Astrocyte (in vitro differentiated cells and primary cell): ENCODE measurements at regions not wholly inside any gene's neighbourhood (a gene's known extent, or its start where the extent isn't known, plus 50 kb on each side); places are given as distances from the start of the nearest gene placed in this dataset.
A peak's percentile ranks its signal among the peaks of the same experiment; 100 is the strongest.

Experiments used
- DNase-seq: peaks from one replicate; pipeline ENCODE4 v3.0.0-alpha.2; 2010; ENCODE audit warnings: low read depth
- FAIRE-seq: peaks from 2 replicates; lab custom pipeline; 2011; peaks lifted over from hg19 to GRCh38; lab: Jason Lieb, UNC
- H2AFZ ChIP-seq: 2 replicates; pipeline ENCODE4 v1.6.0; 2012; ENCODE audit warnings: low read depth, low read length, inconsistent platforms
- H3K27ac ChIP-seq: 2 replicates; pipeline ENCODE4 v1.5.1; 2011; ENCODE audit warnings: low read depth, low read length, inconsistent platforms
- H3K27me3 ChIP-seq: 2 replicates; pipeline ENCODE4 v1.6.0; 2011; ENCODE audit warnings: low read length, inconsistent platforms; ENCODE audit not compliant: insufficient read depth
- H3K36me3 ChIP-seq: 2 replicates; pipeline ENCODE4 v1.5.1; 2011; ENCODE audit warnings: low read length, inconsistent platforms; ENCODE audit not compliant: insufficient read depth
- H3K4me1 ChIP-seq: 2 replicates; pipeline ENCODE4 v1.5.1; 2011; ENCODE audit warnings: low read length, inconsistent platforms; ENCODE audit not compliant: insufficient read depth
- H3K4me2 ChIP-seq: 2 replicates; pipeline ENCODE4 v1.6.0; 2012; ENCODE audit warnings: low read length, inconsistent platforms
- H3K4me3 ChIP-seq: 2 replicates; pipeline ENCODE4 v1.5.1; 2011; ENCODE audit warnings: low read depth, mild to moderate bottlenecking, low read length, inconsistent platforms; ENCODE audit not compliant: insufficient read depth
- H3K79me2 ChIP-seq: 2 replicates; pipeline ENCODE4 v1.6.0; 2012; ENCODE audit warnings: mild to moderate bottlenecking, low read length, inconsistent platforms; ENCODE audit not compliant: insufficient read depth
- H3K9ac ChIP-seq: 2 replicates; pipeline ENCODE4 v1.6.0; 2012; ENCODE audit warnings: mild to moderate bottlenecking, low read length, inconsistent platforms
- H3K9me3 ChIP-seq: 2 replicates; pipeline ENCODE4 v1.5.1; 2012; ENCODE audit warnings: low read depth, mild to moderate bottlenecking, low read length, inconsistent platforms; ENCODE audit not compliant: insufficient read depth
- H4K20me1 ChIP-seq: 2 replicates; pipeline ENCODE4 v1.6.0; 2012; ENCODE audit warnings: low read length, inconsistent platforms; ENCODE audit not compliant: insufficient read depth
- H3K27ac Mint-ChIP-seq: one replicate; pipeline ENCODE4 v1.8.0; 2021; ENCODE audit warnings: mild to moderate bottlenecking, mixed read lengths; ENCODE audit not compliant: unreplicated experiment
- H3K27me3 Mint-ChIP-seq: one replicate; pipeline ENCODE4 v1.8.0; 2021; ENCODE audit warnings: low read depth, mixed read lengths; ENCODE audit not compliant: unreplicated experiment
- H3K36me3 Mint-ChIP-seq: one replicate; pipeline ENCODE4 v1.8.0; 2021; ENCODE audit warnings: low read depth, mixed read lengths; ENCODE audit not compliant: unreplicated experiment
- H3K4me1 Mint-ChIP-seq: one replicate; pipeline ENCODE4 v1.8.0; 2021; ENCODE audit warnings: low read depth, mixed read lengths; ENCODE audit not compliant: unreplicated experiment
- H3K4me3 Mint-ChIP-seq: one replicate; pipeline ENCODE4 v1.8.0; 2021; ENCODE audit warnings: mild to moderate bottlenecking, moderate library complexity, mixed read lengths; ENCODE audit not compliant: unreplicated experiment
- H3K9me3 Mint-ChIP-seq: one replicate; pipeline ENCODE4 v1.8.0; 2021; ENCODE audit warnings: mild to moderate bottlenecking, mixed read lengths; ENCODE audit not compliant: unreplicated experiment
- CTCF ChIP-seq: IDR thresholded peaks from 2 replicates; pipeline ENCODE4 v1.5.1; 2011; ENCODE audit warnings: low read depth, mild to moderate bottlenecking, inconsistent platforms, low read length, moderate library complexity; ENCODE audit not compliant: insufficient read depth
- EZH2 ChIP-seq: IDR thresholded peaks from 2 replicates; pipeline ENCODE4 v1.6.1; 2012; ENCODE audit warnings: mild to moderate bottlenecking, low read length, inconsistent platforms; ENCODE audit not compliant: insufficient read depth

GRCh38 chr3:124381575-124382333, 348.5 kb upstream of the UMPS start:
- H3K9me3 ChIP-seq = no peaks in the 10 kb centered on the region
- FAIRE-seq (no peak), DNase-seq (peak; percentile 15)
- H2AFZ ChIP-seq = no peak overlapping the region
- no peak overlapping the region for H3K4me3 Mint-ChIP-seq
- H3K4me2 ChIP-seq = no peak overlapping the region
- no peak overlapping the region for H3K27ac Mint-ChIP-seq
- H3K27ac ChIP-seq = no peak overlapping the region
- H3K36me3 ChIP-seq = no peaks in the 10 kb centered on the region
- H4K20me1 ChIP-seq = no peaks in the 10 kb centered on the region
- peaks cover 5% of the 10 kb centered on the region for H3K4me1 ChIP-seq
- no peak overlapping the region for H3K4me3 ChIP-seq
- no peaks in the 10 kb centered on the region for H3K27me3 ChIP-seq
- peaks cover 9% of the 10 kb centered on the region for H3K4me1 Mint-ChIP-seq
- H3K79me2 ChIP-seq = no peaks in the 10 kb centered on the region
- H3K27me3 Mint-ChIP-seq = no peaks in the 10 kb centered on the region
- TF ChIP-seq CTCF = no peak
- TF ChIP-seq EZH2 = no peak
- no peak overlapping the region for H3K9ac ChIP-seq
- no peaks in the 10 kb centered on the region for H3K9me3 Mint-ChIP-seq
- H3K36me3 Mint-ChIP-seq = no peaks in the 10 kb centered on the region

- Histone ChIP-seq H3K27ac (no peak overlapping the region), H3K36me3 (no peaks in the 10 kb centered on the region), H3K9me3 (no peaks in the 10 kb centered on the region), H3K4me1 (peaks cover 5% of the 10 kb centered on the region), H3K4me2 (no peak overlapping the region), H3K9ac (no peak overlapping the region), H2AFZ (no peak overlapping the region), H4K20me1 (no peaks in the 10 kb centered on the region), H3K27me3 (no peaks in the 10 kb centered on the region), H3K79me2 (no peaks in the 10 kb centered on the region), H3K4me3 (no peak overlapping the region)
- TF ChIP-seq EZH2 (no peak), CTCF (no peak)
- H3K4me3 Mint-ChIP-seq = no peak overlapping the region
- FAIRE-seq (no peak), DNase-seq (no peak)
- no peak overlapping the region for H3K27ac Mint-ChIP-seq
- H3K36me3 Mint-ChIP-seq = no peaks in the 10 kb centered on the region
- no peaks in the 10 kb centered on the region for H3K27me3 Mint-ChIP-seq
- no peaks in the 10 kb centered on the region for H3K9me3 Mint-ChIP-seq
- peaks cover 9% of the 10 kb centered on the region for H3K4me1 Mint-ChIP-seq
Measured at GRCh38 chr3:124383051-124383450, 347.2 kb upstream of the UMPS start.

GRCh38 chr3:124383846-124384466, 346.3 kb upstream of the UMPS start:
- no peaks in the 10 kb centered on the region for H3K9me3 Mint-ChIP-seq
- Histone ChIP-seq H3K27me3 (no peaks in the 10 kb centered on the region), H2AFZ (no peak overlapping the region), H3K4me2 (no peak overlapping the region), H3K4me3 (no peak overlapping the region), H3K79me2 (no peaks in the 10 kb centered on the region), H3K9me3 (no peaks in the 10 kb centered on the region), H3K27ac (no peak overlapping the region), H3K9ac (no peak overlapping the region), H3K36me3 (no peaks in the 10 kb centered on the region), H4K20me1 (no peaks in the 10 kb centered on the region), H3K4me1 (peaks cover 5% of the 10 kb centered on the region)
- H3K4me3 Mint-ChIP-seq = no peak overlapping the region
- FAIRE-seq = no peak
- H3K4me1 Mint-ChIP-seq = peaks cover 9% of the 10 kb centered on the region
- H3K27me3 Mint-ChIP-seq = no peaks in the 10 kb centered on the region
- no peaks in the 10 kb centered on the region for H3K36me3 Mint-ChIP-seq
- TF ChIP-seq EZH2 (no peak), CTCF (no peak)
- H3K27ac Mint-ChIP-seq = no peak overlapping the region
- no peak for DNase-seq
